ENCODE measurements at regions not wholly inside any gene's neighbourhood (a gene's known extent, or its start where the extent isn't known, plus 50 kb on each side); places are given as distances from the start of the nearest gene placed in this dataset.

- H3K27me3 ChIP-seq (ENCODE audit: control insufficient read depth, insufficient read depth, low read length) = no peaks in the 10 kb centered on the region
- CTCF ChIA-PET = interaction anchor here (0.6 to 1.4 kb wide), 3 partner anchors 19 to 508 kb away, joined by 3 to 4 read pairs (median 4); no protein-coding TSS in a partner anchor
- DNase-seq (ENCODE audit: low read depth) = no peak
- no peak for TF ChIP-seq CTCF (IDR thresholded peaks at IDR 0.05; ENCODE audit: insufficient read depth, low read depth, low read length)
- POLR2A ChIA-PET = no interaction called here
- H3K36me3 ChIP-seq (ENCODE audit: control insufficient read depth, insufficient read depth, low read length) = no peaks in the 10 kb centered on the region
- H3K4me3 ChIP-seq (ENCODE audit: low read depth, low read length) = no peak overlapping the region
These were observed 351.4 kb upstream of the ATP2B1 start for GRCh38 chr12:90060031-90060430.

GRCh38 chr12:90058704-90059103 lies 350.1 kb upstream of the ATP2B1 start:
- peak; percentile 88 for DNase-seq (ENCODE audit: low read depth)
- CTCF ChIA-PET = interaction anchor here (1.0 kb wide), 1 partner anchor 110 kb away, joined by 7 read pairs; no protein-coding TSS in a partner anchor

GRCh38 chr12:90055071-90055470 lies 346.4 kb upstream of the ATP2B1 start:
- ChIA-PET POLR2A (no interaction called here), CTCF (interaction anchor here (0.7 kb wide), 1 partner anchor 27 kb away, joined by 3 read pairs; no protein-coding TSS in a partner anchor)
- no peak for TF ChIP-seq CTCF (IDR thresholded peaks at IDR 0.05; ENCODE audit: insufficient read depth, low read depth, low read length)
- Histone ChIP-seq H3K4me3 (ENCODE audit: low read depth, low read length) (no peak overlapping the region), H3K27me3 (ENCODE audit: control insufficient read depth, insufficient read depth, low read length) (no peaks in the 10 kb centered on the region), H3K36me3 (ENCODE audit: control insufficient read depth, insufficient read depth, low read length) (no peaks in the 10 kb centered on the region)
- no peak for DNase-seq (ENCODE audit: low read depth)

More at GRCh38 chr12:90058704-90059103, 350.1 kb upstream of the ATP2B1 start:
- H3K36me3 ChIP-seq (ENCODE audit: control insufficient read depth, insufficient read depth, low read length) = no peaks in the 10 kb centered on the region
- no peaks in the 10 kb centered on the region for H3K27me3 ChIP-seq (ENCODE audit: control insufficient read depth, insufficient read depth, low read length)
- POLR2A ChIA-PET = interaction anchor here (0.6 kb wide), 1 partner anchor 275 kb away, joined by 3 read pairs; no protein-coding TSS in a partner anchor
- H3K4me3 ChIP-seq (ENCODE audit: low read depth, low read length) = no peak overlapping the region
- no peak for TF ChIP-seq CTCF (IDR thresholded peaks at IDR 0.05; ENCODE audit: insufficient read depth, low read depth, low read length)

- ChIA-PET POLR2A (no interaction called here), CTCF (no interaction called here)
- DNase-seq (ENCODE audit: low read depth) = no peak
- TF ChIP-seq CTCF (IDR thresholded peaks at IDR 0.05; ENCODE audit: insufficient read depth, low read depth, low read length) = no peak
- H3K4me3 ChIP-seq (ENCODE audit: low read depth, low read length) = no peak overlapping the region
- no peaks in the 10 kb centered on the region for H3K36me3 ChIP-seq (ENCODE audit: control insufficient read depth, insufficient read depth, low read length)
- H3K27me3 ChIP-seq (ENCODE audit: control insufficient read depth, insufficient read depth, low read length) = no peaks in the 10 kb centered on the region
These were observed 340.3 kb upstream of the ATP2B1 start for GRCh38 chr12:90048918-90049317.

GRCh38 chr12:90045559-90045958 lies 336.9 kb upstream of the ATP2B1 start:
- Histone ChIP-seq H3K36me3 (ENCODE audit: control insufficient read depth, insufficient read depth, low read length) (no peaks in the 10 kb centered on the region), H3K4me3 (ENCODE audit: low read depth, low read length) (no peak overlapping the region), H3K27me3 (ENCODE audit: control insufficient read depth, insufficient read depth, low read length) (no peaks in the 10 kb centered on the region)
- no peak for TF ChIP-seq CTCF (IDR thresholded peaks at IDR 0.05; ENCODE audit: insufficient read depth, low read depth, low read length)
- ChIA-PET POLR2A (no interaction called here), CTCF (interaction anchor here (1.5 kb wide), 1 partner anchor 10 kb away, joined by 4 read pairs; no protein-coding TSS in a partner anchor)
- no peak for DNase-seq (ENCODE audit: low read depth)

Measured in BJ (cell line).